SK-N-SH (cell line): ENCODE measurements at regions not wholly inside any gene's neighbourhood (a gene's known extent, or its start where the extent isn't known, plus 50 kb on each side); places are given as distances from the start of the nearest gene placed in this dataset.

Source experiments
- POLR2AphosphoS5 ChIP-seq: IDR thresholded peaks from 2 replicates; pipeline ENCODE4 v1.6.1; 2012; ENCODE audit warnings: low read depth, low read length
- TF ChIP-seq, protein P1 (sequence below): IDR thresholded peaks from 2 replicates; pipeline ENCODE4 v1.4.0; 2012; ENCODE audit warnings: low read depth, borderline replicate concordance
- TF ChIP-seq, protein P2 (sequence below): IDR thresholded peaks from 2 replicates; pipeline ENCODE4 v1.6.1; 2012; ENCODE audit warnings: mild to moderate bottlenecking, low read depth, low read length, moderate library complexity
- TF ChIP-seq, protein P3 (sequence below): fragments of 150-350 bp; IDR thresholded peaks from 2 replicates; pipeline ENCODE4 v1.6.1; 2016; ENCODE audit warnings: mild to moderate bottlenecking, low read depth, low read length

DNA sequence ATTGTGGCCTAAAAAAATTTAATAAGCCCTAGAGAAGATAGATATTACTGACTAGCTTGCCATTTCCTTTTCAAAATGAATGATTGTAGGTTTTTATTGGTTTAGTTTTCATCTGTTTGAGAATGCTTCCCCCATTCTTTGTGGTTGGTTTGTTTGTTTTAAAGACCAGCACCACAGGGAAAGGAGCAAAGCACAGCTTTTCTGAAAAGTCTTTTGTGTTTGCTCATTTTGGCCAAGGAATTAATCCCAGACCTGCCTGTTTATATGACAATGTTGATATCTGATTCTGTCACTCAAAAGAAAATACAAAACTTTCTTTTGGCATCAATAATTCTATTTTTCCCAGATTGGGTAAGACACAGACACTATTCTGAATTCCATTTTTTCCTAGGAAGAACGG lies 312.5 kb upstream of the FLRT2 start:
- TF ChIP-seq, protein P1, sequence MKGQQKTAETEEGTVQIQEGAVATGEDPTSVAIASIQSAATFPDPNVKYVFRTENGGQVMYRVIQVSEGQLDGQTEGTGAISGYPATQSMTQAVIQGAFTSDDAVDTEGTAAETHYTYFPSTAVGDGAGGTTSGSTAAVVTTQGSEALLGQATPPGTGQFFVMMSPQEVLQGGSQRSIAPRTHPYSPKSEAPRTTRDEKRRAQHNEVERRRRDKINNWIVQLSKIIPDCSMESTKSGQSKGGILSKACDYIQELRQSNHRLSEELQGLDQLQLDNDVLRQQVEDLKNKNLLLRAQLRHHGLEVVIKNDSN: no peak
- TF ChIP-seq, protein P2, sequence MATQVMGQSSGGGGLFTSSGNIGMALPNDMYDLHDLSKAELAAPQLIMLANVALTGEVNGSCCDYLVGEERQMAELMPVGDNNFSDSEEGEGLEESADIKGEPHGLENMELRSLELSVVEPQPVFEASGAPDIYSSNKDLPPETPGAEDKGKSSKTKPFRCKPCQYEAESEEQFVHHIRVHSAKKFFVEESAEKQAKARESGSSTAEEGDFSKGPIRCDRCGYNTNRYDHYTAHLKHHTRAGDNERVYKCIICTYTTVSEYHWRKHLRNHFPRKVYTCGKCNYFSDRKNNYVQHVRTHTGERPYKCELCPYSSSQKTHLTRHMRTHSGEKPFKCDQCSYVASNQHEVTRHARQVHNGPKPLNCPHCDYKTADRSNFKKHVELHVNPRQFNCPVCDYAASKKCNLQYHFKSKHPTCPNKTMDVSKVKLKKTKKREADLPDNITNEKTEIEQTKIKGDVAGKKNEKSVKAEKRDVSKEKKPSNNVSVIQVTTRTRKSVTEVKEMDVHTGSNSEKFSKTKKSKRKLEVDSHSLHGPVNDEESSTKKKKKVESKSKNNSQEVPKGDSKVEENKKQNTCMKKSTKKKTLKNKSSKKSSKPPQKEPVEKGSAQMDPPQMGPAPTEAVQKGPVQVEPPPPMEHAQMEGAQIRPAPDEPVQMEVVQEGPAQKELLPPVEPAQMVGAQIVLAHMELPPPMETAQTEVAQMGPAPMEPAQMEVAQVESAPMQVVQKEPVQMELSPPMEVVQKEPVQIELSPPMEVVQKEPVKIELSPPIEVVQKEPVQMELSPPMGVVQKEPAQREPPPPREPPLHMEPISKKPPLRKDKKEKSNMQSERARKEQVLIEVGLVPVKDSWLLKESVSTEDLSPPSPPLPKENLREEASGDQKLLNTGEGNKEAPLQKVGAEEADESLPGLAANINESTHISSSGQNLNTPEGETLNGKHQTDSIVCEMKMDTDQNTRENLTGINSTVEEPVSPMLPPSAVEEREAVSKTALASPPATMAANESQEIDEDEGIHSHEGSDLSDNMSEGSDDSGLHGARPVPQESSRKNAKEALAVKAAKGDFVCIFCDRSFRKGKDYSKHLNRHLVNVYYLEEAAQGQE: no peak
- TF ChIP-seq, protein P3, sequence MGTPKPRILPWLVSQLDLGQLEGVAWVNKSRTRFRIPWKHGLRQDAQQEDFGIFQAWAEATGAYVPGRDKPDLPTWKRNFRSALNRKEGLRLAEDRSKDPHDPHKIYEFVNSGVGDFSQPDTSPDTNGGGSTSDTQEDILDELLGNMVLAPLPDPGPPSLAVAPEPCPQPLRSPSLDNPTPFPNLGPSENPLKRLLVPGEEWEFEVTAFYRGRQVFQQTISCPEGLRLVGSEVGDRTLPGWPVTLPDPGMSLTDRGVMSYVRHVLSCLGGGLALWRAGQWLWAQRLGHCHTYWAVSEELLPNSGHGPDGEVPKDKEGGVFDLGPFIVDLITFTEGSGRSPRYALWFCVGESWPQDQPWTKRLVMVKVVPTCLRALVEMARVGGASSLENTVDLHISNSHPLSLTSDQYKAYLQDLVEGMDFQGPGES: no peak
- TF ChIP-seq POLR2AphosphoS5: no peak
